IMR-90 (cell line): ENCODE measurements at regions not wholly inside any gene's neighbourhood (a gene's known extent, or its start where the extent isn't known, plus 50 kb on each side); places are given as distances from the start of the nearest gene placed in this dataset.

Experiments
- ATAC-seq: fragments of 200-7000 bp; cut with Tn5 transposase; 2 replicates; pipeline ENCODE4 v1.9.1; 2020; ENCODE audit warnings: low read depth, mild to moderate bottlenecking, moderate library complexity
- BruUV-seq: library from RNA; stranded (reverse); fragments of 400-500 nt; replicated peaks from 2 replicates; lab custom pipeline; 2021; lab: Mats Ljungman, UMichigan
- CTCF ChIA-PET: fragments of 300-600 bp; formaldehyde crosslinking; extraction: SDS; loops from one replicate; lab custom pipeline; 2021; ENCODE audit warnings: antibody characterized with exemption; lab: Yijun Ruan, JAX
- POLR2A ChIA-PET: fragments of 300-600 bp; sonication (Branson Sonifier 250); formaldehyde crosslinking; loops from one replicate; lab custom pipeline; 2022; ENCODE audit warnings: antibody characterized with exemption; ENCODE audit not compliant: unreplicated experiment; lab: Charles Lee
- DNase-seq: peaks from one replicate; pipeline ENCODE4 v3.0.0; 2013
- H2AFZ ChIP-seq: replicated peaks from 2 replicates; pipeline ENCODE3; 2013; ENCODE audit warnings: low read length, mild to moderate bottlenecking; ENCODE audit not compliant: poor library complexity
- H2AK5ac ChIP-seq: 2 replicates; pipeline ENCODE4 v1.6.1; 2013; ENCODE audit warnings: low read depth, low read length, inconsistent platforms
- H2AK9ac ChIP-seq: replicated peaks from 2 replicates; pipeline ENCODE3; 2013; ENCODE audit warnings: mild to moderate bottlenecking, low read depth, low read length, moderate library complexity; ENCODE audit not compliant: poor library complexity
- H2BK120ac ChIP-seq: 2 replicates; pipeline ENCODE4 v1.6.1; 2013; ENCODE audit warnings: low read depth, low read length, inconsistent platforms
- H2BK15ac ChIP-seq: 3 replicates; pipeline ENCODE4 v1.6.1; 2013; ENCODE audit warnings: low read depth, low read length, inconsistent platforms
- H2BK20ac ChIP-seq: 2 replicates; pipeline ENCODE4 v1.6.1; 2013; ENCODE audit warnings: low read depth, mild to moderate bottlenecking, inconsistent platforms, low read length, moderate library complexity
- H2BK5ac ChIP-seq: 2 replicates; pipeline ENCODE4 v1.6.1; 2013; ENCODE audit warnings: mild to moderate bottlenecking, low read depth, low read length, inconsistent platforms; ENCODE audit not compliant: poor library complexity, severe bottlenecking
- H3K14ac ChIP-seq: replicated peaks from 2 replicates; pipeline ENCODE4 v1.6.1; 2013; ENCODE audit warnings: low read depth, low read length, inconsistent platforms
- H3K18ac ChIP-seq: 2 replicates; pipeline ENCODE4 v1.6.1; 2013; ENCODE audit warnings: low read depth, low read length, control low read depth
- H3K23ac ChIP-seq: 2 replicates; pipeline ENCODE4 v1.6.1; 2013; ENCODE audit warnings: low read depth, low read length, inconsistent platforms
- H3K27ac ChIP-seq: 2 replicates; pipeline ENCODE4 v1.5.1; 2013; ENCODE audit warnings: mild to moderate bottlenecking, control low read depth, low read length; ENCODE audit not compliant: insufficient read depth
- H3K27me3 ChIP-seq: 2 replicates; pipeline ENCODE4 v1.6.1; 2013; ENCODE audit warnings: low read length; ENCODE audit not compliant: control insufficient read depth, insufficient read depth
- H3K36me3 ChIP-seq: 2 replicates; pipeline ENCODE4 v1.6.1; 2013; ENCODE audit warnings: low read length, mixed read lengths; ENCODE audit not compliant: control insufficient read depth, insufficient read depth
- H3K4ac ChIP-seq: 2 replicates; pipeline ENCODE4 v1.6.1; 2013; ENCODE audit warnings: low read depth, low read length, inconsistent platforms
- H3K4me1 ChIP-seq: 2 replicates; pipeline ENCODE4 v1.6.1; 2013; ENCODE audit warnings: low read length, mixed read lengths; ENCODE audit not compliant: control insufficient read depth, insufficient read depth
- H3K4me2 ChIP-seq: 2 replicates; pipeline ENCODE4 v1.6.1; 2013; ENCODE audit warnings: low read depth, mild to moderate bottlenecking, control low read depth, low read length, moderate library complexity
- H3K4me3 ChIP-seq: 2 replicates; pipeline ENCODE4 v1.5.1; 2013; ENCODE audit warnings: low read depth, mild to moderate bottlenecking, control low read depth, low read length, moderate library complexity; ENCODE audit not compliant: insufficient read depth
- H3K56ac ChIP-seq: 2 replicates; pipeline ENCODE4 v1.6.1; 2013; ENCODE audit warnings: low read length, inconsistent platforms; ENCODE audit not compliant: insufficient read depth; ENCODE audit errors: extremely low read depth
- H3K79me1 ChIP-seq, 2 experiments: 2 replicates each; pipeline ENCODE4 v1.6.1; 2013; ENCODE audit warnings: low read length in 2 of 2, inconsistent platforms in 1 of 2, low read depth in 1 of 2
- H3K9ac ChIP-seq: 2 replicates; pipeline ENCODE4 v1.6.1; 2013; ENCODE audit warnings: low read depth, low read length, control low read depth
- H3K9me1 ChIP-seq: 2 replicates; pipeline ENCODE4 v1.6.1; 2013; ENCODE audit warnings: low read length, inconsistent platforms; ENCODE audit not compliant: insufficient read depth
- H3K9me3 ChIP-seq: 2 replicates; pipeline ENCODE4 v1.6.1; 2013; ENCODE audit warnings: low read length; ENCODE audit not compliant: control insufficient read depth, insufficient read depth
- H4K20me1 ChIP-seq: 2 replicates; pipeline ENCODE4 v1.6.1; 2013; ENCODE audit warnings: low read length, inconsistent platforms; ENCODE audit not compliant: insufficient read depth
- H4K5ac ChIP-seq: 2 replicates; pipeline ENCODE4 v1.6.1; 2013; ENCODE audit warnings: mild to moderate bottlenecking, low read depth, low read length, control low read depth
- H4K8ac ChIP-seq, 2 experiments: 2 replicates each; pipeline ENCODE4 v1.6.1; 2013; ENCODE audit warnings: low read depth in 2 of 2, low read length in 2 of 2, control low read depth in 1 of 2, inconsistent platforms in 1 of 2
- H4K91ac ChIP-seq: 2 replicates; pipeline ENCODE4 v1.6.1; 2013; ENCODE audit warnings: low read depth, low read length, inconsistent platforms; ENCODE audit not compliant: insufficient read depth
- BHLHE40 ChIP-seq: fragments of 150-350 bp; IDR thresholded peaks from 2 replicates; pipeline ENCODE4 v1.6.1; 2016; ENCODE audit warnings: mild to moderate bottlenecking, low read depth, low read length
- CEBPB ChIP-seq: IDR thresholded peaks from 2 replicates; pipeline ENCODE4 v1.6.1; 2012; ENCODE audit warnings: low read depth, low read length, improper control_type of control experiment
- CHD1 ChIP-seq: IDR thresholded peaks from 2 replicates; pipeline ENCODE4 v1.6.1; 2012; ENCODE audit warnings: low read depth, low read length, improper control_type of control experiment
- CTCF ChIP-seq: conservative IDR thresholded peaks from 2 replicates; pipeline ENCODE4 v1.5.1; 2012; ENCODE audit warnings: mild to moderate bottlenecking, low read depth, low read length, improper control_type of control experiment
- FOS ChIP-seq: fragments of 150-350 bp; IDR thresholded peaks from 2 replicates; pipeline ENCODE4 v1.6.1; 2016; ENCODE audit warnings: low read depth, low read length
- MAFK ChIP-seq: IDR thresholded peaks from 2 replicates; pipeline ENCODE4 v1.6.1; 2012; ENCODE audit warnings: low read depth, low read length, improper control_type of control experiment
- MAZ ChIP-seq: IDR thresholded peaks from 2 replicates; pipeline ENCODE4 v1.6.1; 2012; ENCODE audit warnings: low read depth, mild to moderate bottlenecking, low read length, improper control_type of control experiment, moderate library complexity, borderline replicate concordance
- MXI1 ChIP-seq: IDR thresholded peaks from 2 replicates; pipeline ENCODE4 v1.6.1; 2012; ENCODE audit warnings: low read depth, mild to moderate bottlenecking, low read length, moderate library complexity, borderline replicate concordance
- NFE2L2 ChIP-seq: fragments of 150-350 bp; IDR thresholded peaks from 2 replicates; pipeline ENCODE4 v1.6.1; 2016; ENCODE audit warnings: low read depth, mild to moderate bottlenecking, low read length
- POLR2A ChIP-seq: IDR thresholded peaks from 2 replicates; pipeline ENCODE4 v1.6.1; 2012; ENCODE audit warnings: mild to moderate bottlenecking, low read depth, low read length
- RAD21 ChIP-seq: IDR thresholded peaks from 2 replicates; pipeline ENCODE4 v1.6.1; 2012; ENCODE audit warnings: low read length, improper control_type of control experiment
- RCOR1 ChIP-seq: IDR thresholded peaks from 2 replicates; pipeline ENCODE4 v1.6.1; 2012; ENCODE audit warnings: mild to moderate bottlenecking, low read length, improper control_type of control experiment; ENCODE audit not compliant: insufficient replicate concordance
- RFX5 ChIP-seq: IDR thresholded peaks from 2 replicates; pipeline ENCODE4 v1.8.0; 2012; ENCODE audit warnings: low read depth, mild to moderate bottlenecking, low read length, moderate library complexity
- SMC3 ChIP-seq: fragments of 150-350 bp; IDR thresholded peaks from 2 replicates; pipeline ENCODE4 v1.6.1; 2016; ENCODE audit warnings: low read depth, mild to moderate bottlenecking, antibody characterized with exemption, low read length, moderate library complexity
- USF2 ChIP-seq: fragments of 150-350 bp; IDR thresholded peaks from 2 replicates; pipeline ENCODE4 v1.6.1; 2017; ENCODE audit warnings: mild to moderate bottlenecking, antibody characterized with exemption, low read length, low read depth
- WGBS, 2 experiments: methylation state at CpG; one replicate each; pipeline versions ENCODE4 v1.1.5 to v1.1.7; 2013; ENCODE audit warnings: missing lambda C conversion rate in 2 of 2; ENCODE audit not compliant: insufficient read length in 1 of 2; ENCODE audit errors: extremely low coverage in 2 of 2; 5-methylcytosine and 5-hydroxymethylcytosine counted together
- dilution Hi-C: fragments of 300-500 bp; cut with HindIII; formaldehyde crosslinking; loops from one replicate; pipeline ENCODE4 v1.14.3; 2018; ENCODE audit warnings: low sequenced_read_pairs; ENCODE audit not compliant: unreplicated experiment
- in situ Hi-C: fragments of 300-500 bp; cut with MboI; formaldehyde crosslinking; loops from 3 replicates; pipeline ENCODE4 v1.14.3; 2019; ENCODE audit warnings: low sequenced_read_pairs, inconsistent platforms, mixed read lengths
- intact Hi-C: fragments of 100-400 bp; cut with micrococcal nuclease; formaldehyde crosslinking; loops from 2 replicates; pipeline ENCODE4 v1.10.0; 2022
- TF ChIP-seq, protein P1 (sequence below): fragments of 150-350 bp; IDR thresholded peaks from 2 replicates; pipeline ENCODE4 v1.6.1; 2016; ENCODE audit warnings: low read depth, mild to moderate bottlenecking, low read length, moderate library complexity, borderline replicate concordance

GRCh38 chr5:8634219-8634618, 765.3 kb downstream of the MTRR start:
- no CpG with 5 or more reads among the region's 2 CpGs for WGBS, 2 experiments
- Histone ChIP-seq H3K27me3 (no peaks in the 10 kb centered on the region), H2AK5ac (no peak overlapping the region), H3K18ac (no peak overlapping the region), H2AK9ac (no peak overlapping the region), H3K9ac (no peak overlapping the region), H3K9me3 (no peaks in the 10 kb centered on the region), H2BK20ac (no peak overlapping the region), H3K23ac (no peak overlapping the region), H2BK5ac (no peak overlapping the region), H3K4me2 (no peak overlapping the region), H3K9me1 (no peaks in the 10 kb centered on the region), H3K14ac (no peak overlapping the region), H3K4ac (no peak overlapping the region), H3K4me3 (no peak overlapping the region), H3K79me1 (no peaks in the 10 kb centered on the region), H3K56ac (no peak overlapping the region), H3K27ac (no peak overlapping the region), H4K8ac (no peak overlapping the region), H4K91ac (no peak overlapping the region), H3K4me1 (no peaks in the 10 kb centered on the region), H3K36me3 (no peaks in the 10 kb centered on the region), H2AFZ (no peak overlapping the region), H2BK15ac (no peak overlapping the region), H2BK120ac (no peak overlapping the region), H4K5ac (no peak overlapping the region), H4K20me1 (no peaks in the 10 kb centered on the region)
- no peak for ATAC-seq
- TF ChIP-seq RCOR1 (no peak), BHLHE40 (no peak), USF2 (no peak), MAFK (no peak), CHD1 (no peak), SMC3 (no peak), CTCF (no peak), NFE2L2 (no peak), RFX5 (no peak), FOS (no peak), CEBPB (no peak), RAD21 (no peak), POLR2A (no peak), MXI1 (no peak), MAZ (no peak)
- TF ChIP-seq, protein P1, sequence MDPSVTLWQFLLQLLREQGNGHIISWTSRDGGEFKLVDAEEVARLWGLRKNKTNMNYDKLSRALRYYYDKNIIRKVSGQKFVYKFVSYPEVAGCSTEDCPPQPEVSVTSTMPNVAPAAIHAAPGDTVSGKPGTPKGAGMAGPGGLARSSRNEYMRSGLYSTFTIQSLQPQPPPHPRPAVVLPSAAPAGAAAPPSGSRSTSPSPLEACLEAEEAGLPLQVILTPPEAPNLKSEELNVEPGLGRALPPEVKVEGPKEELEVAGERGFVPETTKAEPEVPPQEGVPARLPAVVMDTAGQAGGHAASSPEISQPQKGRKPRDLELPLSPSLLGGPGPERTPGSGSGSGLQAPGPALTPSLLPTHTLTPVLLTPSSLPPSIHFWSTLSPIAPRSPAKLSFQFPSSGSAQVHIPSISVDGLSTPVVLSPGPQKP: no peak
- intact Hi-C loops (no loop called here), in situ Hi-C loops (no loop called here), dilution Hi-C loops (no loop called here)
- POLR2A ChIA-PET: no interaction called here
- DNase-seq: no peak
- CTCF ChIA-PET: no interaction called here
- no TSS peak for BruUV-seq
